OCI-LY1 (cell line): ENCODE measurements at regions not wholly inside any gene's neighbourhood (a gene's known extent, or its start where the extent isn't known, plus 50 kb on each side); places are given as distances from the start of the nearest gene placed in this dataset.
"Not testable (repeated sequence)": the region's sequence is repeated elsewhere in the genome, so short reads cannot be mapped to it uniquely, and the experiment has no call there.

ENCODE experiments used
- CTCF ChIP-seq: fragments of 200-600 bp; sonication (generic), shearing (Covaris generic); IDR thresholded peaks from 2 replicates; pipeline ENCODE4 v1.5.1; 2017; ENCODE audit warnings: mild to moderate bottlenecking, antibody characterized with exemption, low read length, moderate library complexity, mixed read lengths
- EZH2 ChIP-seq: fragments of 200-600 bp; sonication (generic), shearing (Covaris generic); IDR thresholded peaks from 2 replicates; pipeline ENCODE4 v1.8.0; 2017; ENCODE audit warnings: borderline replicate concordance, mixed run types, mild to moderate bottlenecking, antibody characterized with exemption, low read length, moderate library complexity, mixed read lengths

- not testable (repeated sequence) for TF ChIP-seq CTCF, EZH2
These were observed 237.8 kb upstream of the NPAP1 start for GRCh38 chr15:24437735-24438134.
